ENCODE measurements at regions not wholly inside any gene's neighbourhood (a gene's known extent, or its start where the extent isn't known, plus 50 kb on each side); places are given as distances from the start of the nearest gene placed in this dataset.

DNA sequence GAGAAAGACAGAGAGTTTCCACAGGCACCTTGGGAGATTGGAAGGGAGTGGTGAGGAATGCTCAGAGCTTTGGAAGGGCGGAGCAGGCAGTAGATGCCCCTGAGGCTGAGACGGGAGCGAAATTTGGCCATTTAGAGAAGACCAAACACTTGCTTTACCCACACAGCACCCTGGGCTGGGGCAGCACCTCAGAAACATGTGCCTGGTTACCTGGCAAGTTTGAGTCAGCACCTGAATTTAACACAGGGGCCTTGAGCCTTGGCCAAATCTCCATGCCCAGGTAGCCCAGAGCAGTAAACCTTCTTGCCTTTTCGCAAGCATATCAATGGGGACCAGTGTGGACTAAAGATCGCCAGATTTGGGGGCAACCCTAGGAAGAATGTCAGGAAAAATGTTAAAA is 111.9 kb upstream of the NFE2L3 start:
- TF ChIP-seq, protein P1, sequence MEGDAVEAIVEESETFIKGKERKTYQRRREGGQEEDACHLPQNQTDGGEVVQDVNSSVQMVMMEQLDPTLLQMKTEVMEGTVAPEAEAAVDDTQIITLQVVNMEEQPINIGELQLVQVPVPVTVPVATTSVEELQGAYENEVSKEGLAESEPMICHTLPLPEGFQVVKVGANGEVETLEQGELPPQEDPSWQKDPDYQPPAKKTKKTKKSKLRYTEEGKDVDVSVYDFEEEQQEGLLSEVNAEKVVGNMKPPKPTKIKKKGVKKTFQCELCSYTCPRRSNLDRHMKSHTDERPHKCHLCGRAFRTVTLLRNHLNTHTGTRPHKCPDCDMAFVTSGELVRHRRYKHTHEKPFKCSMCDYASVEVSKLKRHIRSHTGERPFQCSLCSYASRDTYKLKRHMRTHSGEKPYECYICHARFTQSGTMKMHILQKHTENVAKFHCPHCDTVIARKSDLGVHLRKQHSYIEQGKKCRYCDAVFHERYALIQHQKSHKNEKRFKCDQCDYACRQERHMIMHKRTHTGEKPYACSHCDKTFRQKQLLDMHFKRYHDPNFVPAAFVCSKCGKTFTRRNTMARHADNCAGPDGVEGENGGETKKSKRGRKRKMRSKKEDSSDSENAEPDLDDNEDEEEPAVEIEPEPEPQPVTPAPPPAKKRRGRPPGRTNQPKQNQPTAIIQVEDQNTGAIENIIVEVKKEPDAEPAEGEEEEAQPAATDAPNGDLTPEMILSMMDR (IDR thresholded peaks at IDR 0.05; ENCODE audit: unreplicated experiment), result no peak
- Mint-ChIP-seq H3K4me3 (no peak overlapping the region), H3K9me3 (peaks cover 4% of the 10 kb centered on the region)

DNA sequence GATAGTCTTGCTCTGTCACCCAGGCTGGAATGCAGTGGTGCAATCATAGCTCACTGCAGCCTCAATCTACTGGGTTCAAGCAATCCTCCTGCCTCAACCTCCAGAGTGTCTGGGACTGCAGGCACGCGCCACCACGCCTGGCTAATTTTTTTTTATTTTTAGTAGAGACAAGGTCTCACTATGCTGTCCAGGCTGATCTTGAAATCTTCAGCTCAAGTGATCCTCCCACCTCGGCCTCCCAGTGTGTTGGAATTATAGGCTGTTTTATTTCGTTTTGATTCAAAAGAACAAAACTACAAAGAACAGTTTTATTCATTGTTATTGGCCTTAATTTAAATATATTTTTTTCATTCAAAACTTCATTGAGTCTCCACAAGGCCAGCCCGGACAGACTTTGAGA is 109.8 kb upstream of the NFE2L3 start:
- Mint-ChIP-seq H3K27ac (no peak overlapping the region), H3K9me3 (no peaks in the 10 kb centered on the region), H3K27me3 (ENCODE audit: low read depth) (peaks cover 26% of the 10 kb centered on the region), H3K4me1 (peaks cover 11% of the 10 kb centered on the region), H3K4me3 (no peak overlapping the region), H3K36me3 (no peaks in the 10 kb centered on the region)
- no peak for DNase-seq (ENCODE audit: low spot score in 2 of 2, unreplicated experiment in 2 of 2)
- TF ChIP-seq, protein P1 (IDR thresholded peaks at IDR 0.05; ENCODE audit: unreplicated experiment), result no peak

More for the DNA sequence above, 111.9 kb upstream of the NFE2L3 start:
- peaks cover 11% of the 10 kb centered on the region for H3K4me1 Mint-ChIP-seq
- H3K36me3 Mint-ChIP-seq, result no peaks in the 10 kb centered on the region
- H3K27ac Mint-ChIP-seq, result no peak overlapping the region
- peaks cover 26% of the 10 kb centered on the region for H3K27me3 Mint-ChIP-seq (ENCODE audit: low read depth)
- no peak for DNase-seq (ENCODE audit: low spot score in 2 of 2, unreplicated experiment in 2 of 2)

DNA sequence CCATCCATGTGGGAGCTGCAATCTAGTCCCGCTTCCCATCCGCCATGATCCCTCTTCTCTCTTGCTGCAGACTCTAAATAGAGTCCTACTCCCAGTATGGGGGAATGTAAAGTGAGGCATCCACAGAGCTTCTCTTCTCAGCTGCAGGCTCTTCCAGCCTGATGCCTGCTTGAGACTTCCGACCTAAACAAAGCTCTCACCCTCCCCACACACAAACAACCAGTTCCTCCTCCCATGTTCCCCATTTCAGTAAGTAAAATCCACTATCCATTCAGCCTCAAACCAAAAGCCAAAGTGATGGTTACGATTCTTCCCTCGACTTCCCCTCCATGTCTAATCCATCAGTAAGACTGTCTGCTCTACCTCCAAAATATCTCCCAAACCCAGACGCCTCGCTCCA is 108.2 kb upstream of the NFE2L3 start:
- TF ChIP-seq, protein P1 (IDR thresholded peaks at IDR 0.05; ENCODE audit: unreplicated experiment), result no peak
- Mint-ChIP-seq H3K36me3 (no peaks in the 10 kb centered on the region), H3K4me3 (no peak overlapping the region), H3K27ac (no peak overlapping the region), H3K27me3 (ENCODE audit: low read depth) (peaks cover 18% of the 10 kb centered on the region), H3K9me3 (no peaks in the 10 kb centered on the region), H3K4me1 (peaks cover 3% of the 10 kb centered on the region)
- no peak for DNase-seq (ENCODE audit: low spot score in 2 of 2, unreplicated experiment in 2 of 2)

DNA sequence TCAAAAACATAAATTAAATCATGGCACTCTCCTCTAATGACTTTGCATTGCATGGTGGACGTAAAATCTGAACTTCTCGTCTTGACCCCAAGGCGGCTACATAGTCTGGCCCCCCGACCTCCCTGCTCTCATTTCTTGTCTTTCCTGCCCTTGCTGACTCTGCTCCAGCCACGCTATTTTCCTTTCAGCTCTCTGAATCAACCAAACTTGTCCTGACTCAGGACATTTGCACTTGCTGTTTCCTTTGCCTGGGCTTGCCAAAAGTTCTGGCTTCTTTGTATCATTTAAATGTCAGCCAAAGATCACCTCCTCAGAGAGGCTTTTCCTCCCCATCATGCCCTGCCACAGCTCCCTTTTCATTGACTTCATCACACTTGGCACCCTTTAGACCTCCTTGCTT is 107.7 kb upstream of the NFE2L3 start:
- Mint-ChIP-seq H3K4me3 (no peak overlapping the region), H3K27me3 (ENCODE audit: low read depth) (peaks cover 17% of the 10 kb centered on the region), H3K27ac (no peak overlapping the region), H3K4me1 (no peaks in the 10 kb centered on the region), H3K9me3 (no peaks in the 10 kb centered on the region), H3K36me3 (no peaks in the 10 kb centered on the region)
- no peak for DNase-seq (ENCODE audit: low spot score in 2 of 2, unreplicated experiment in 2 of 2)
- TF ChIP-seq, protein P1 (IDR thresholded peaks at IDR 0.05; ENCODE audit: unreplicated experiment), result no peak

DNA sequence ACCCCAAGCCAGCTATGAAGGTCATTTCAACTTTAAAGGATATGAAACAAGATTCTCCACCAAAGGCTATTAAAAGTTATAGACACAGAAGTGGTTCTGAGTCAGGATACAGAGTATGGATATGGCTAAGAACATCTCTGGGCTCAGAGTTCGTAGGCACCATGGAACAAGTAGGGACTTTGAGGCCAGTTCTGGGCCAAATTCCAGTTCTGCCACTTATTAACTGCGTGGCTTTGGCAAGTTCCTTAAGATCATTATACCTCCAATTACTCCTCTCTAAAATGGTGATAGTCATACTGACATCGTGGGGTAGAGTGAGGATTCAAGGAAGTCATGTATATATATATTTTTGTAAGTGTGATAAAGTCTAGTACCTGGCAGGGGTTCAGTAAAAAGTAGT is 105.8 kb upstream of the NFE2L3 start:
- Mint-ChIP-seq H3K27ac (no peak overlapping the region), H3K4me1 (no peaks in the 10 kb centered on the region), H3K36me3 (no peaks in the 10 kb centered on the region), H3K4me3 (no peak overlapping the region), H3K9me3 (peaks cover 6% of the 10 kb centered on the region), H3K27me3 (ENCODE audit: low read depth) (peaks cover 12% of the 10 kb centered on the region)
- DNase-seq (ENCODE audit: low spot score in 2 of 2, unreplicated experiment in 2 of 2), result no peak
- TF ChIP-seq, protein P1 (IDR thresholded peaks at IDR 0.05; ENCODE audit: unreplicated experiment), result no peak

DNA sequence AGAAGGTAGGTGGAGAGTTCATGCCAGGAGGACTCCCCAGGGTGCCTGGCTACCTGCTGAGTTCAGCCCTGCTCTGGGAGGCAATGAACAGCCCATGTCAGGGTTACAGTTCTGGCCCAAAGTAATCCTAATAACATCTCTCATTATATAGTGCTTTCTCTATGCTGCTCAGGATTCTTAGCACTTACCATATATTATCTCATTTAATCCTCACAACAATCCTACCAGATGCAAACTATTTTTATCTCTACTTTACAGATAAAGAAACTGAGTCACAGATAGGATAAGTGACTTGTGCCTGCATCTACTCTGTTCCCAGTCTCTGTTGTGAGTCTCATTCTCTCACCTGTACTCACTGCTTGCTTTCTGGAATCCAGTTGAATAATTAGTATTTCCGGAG is 105.1 kb upstream of the NFE2L3 start:
- H3K27ac Mint-ChIP-seq, result no peak overlapping the region
- TF ChIP-seq, protein P1 (IDR thresholded peaks at IDR 0.05; ENCODE audit: unreplicated experiment), result no peak
- no peak overlapping the region for H3K4me3 Mint-ChIP-seq
- H3K36me3 Mint-ChIP-seq, result no peaks in the 10 kb centered on the region
- DNase-seq (ENCODE audit: low spot score in 2 of 2, unreplicated experiment in 2 of 2), result no peak
- no peaks in the 10 kb centered on the region for H3K4me1 Mint-ChIP-seq
- peaks cover 10% of the 10 kb centered on the region for H3K27me3 Mint-ChIP-seq (ENCODE audit: low read depth)
- peaks cover 13% of the 10 kb centered on the region for H3K9me3 Mint-ChIP-seq

Measured in mesothelial cell of epicardium (in vitro differentiated cells).